Activated naive CD8-positive, alpha-beta T cell (primary cell): ENCODE measurements at regions not wholly inside any gene's neighbourhood (a gene's known extent, or its start where the extent isn't known, plus 50 kb on each side); places are given as distances from the start of the nearest gene placed in this dataset.

Experiments
- H3K27ac Mint-ChIP-seq: one replicate; pipeline ENCODE4 v1.8.0; 2021; ENCODE audit warnings: mixed read lengths
- H3K27me3 Mint-ChIP-seq: one replicate; pipeline ENCODE4 v1.8.0; 2021; ENCODE audit warnings: mixed read lengths
- H3K36me3 Mint-ChIP-seq: one replicate; pipeline ENCODE4 v1.8.0; 2021; ENCODE audit warnings: mixed read lengths
- H3K4me1 Mint-ChIP-seq: one replicate; pipeline ENCODE4 v1.8.0; 2021; ENCODE audit warnings: low read depth, mixed read lengths
- H3K4me3 Mint-ChIP-seq: one replicate; pipeline ENCODE4 v1.8.0; 2021; ENCODE audit warnings: mild to moderate bottlenecking, mixed read lengths
- H3K9me3 Mint-ChIP-seq: one replicate; pipeline ENCODE4 v1.8.0; 2021; ENCODE audit warnings: low read depth, mixed read lengths

GRCh38 chr5:60410427-60410826 is 289.5 kb downstream of the DEPDC1B start:
- Mint-ChIP-seq H3K4me1 (no peaks in the 10 kb centered on the region), H3K9me3 (no peaks in the 10 kb centered on the region), H3K36me3 (no peaks in the 10 kb centered on the region), H3K27me3 (no peaks in the 10 kb centered on the region), H3K27ac (no peak overlapping the region), H3K4me3 (no peak overlapping the region)

GRCh38 chr5:60404171-60404570 is 295.8 kb downstream of the DEPDC1B start:
- no peaks in the 10 kb centered on the region for H3K9me3 Mint-ChIP-seq
- H3K36me3 Mint-ChIP-seq, result no peaks in the 10 kb centered on the region
- no peaks in the 10 kb centered on the region for H3K4me1 Mint-ChIP-seq
- no peak overlapping the region for H3K4me3 Mint-ChIP-seq
- H3K27ac Mint-ChIP-seq, result no peak overlapping the region
- H3K27me3 Mint-ChIP-seq, result no peaks in the 10 kb centered on the region

- Mint-ChIP-seq H3K27me3 (no peaks in the 10 kb centered on the region), H3K9me3 (no peaks in the 10 kb centered on the region), H3K36me3 (no peaks in the 10 kb centered on the region), H3K4me1 (no peaks in the 10 kb centered on the region), H3K27ac (no peak overlapping the region), H3K4me3 (no peak overlapping the region)
Measured at GRCh38 chr5:60403343-60404006, 296.5 kb downstream of the DEPDC1B start.

GRCh38 chr5:60402161-60402785 is 297.7 kb downstream of the DEPDC1B start:
- no peaks in the 10 kb centered on the region for H3K36me3 Mint-ChIP-seq
- H3K27me3 Mint-ChIP-seq, result no peaks in the 10 kb centered on the region
- H3K27ac Mint-ChIP-seq, result no peak overlapping the region
- H3K4me3 Mint-ChIP-seq, result no peak overlapping the region
- H3K4me1 Mint-ChIP-seq, result no peaks in the 10 kb centered on the region
- no peaks in the 10 kb centered on the region for H3K9me3 Mint-ChIP-seq

GRCh38 chr5:60401526-60401925 is 298.4 kb downstream of the DEPDC1B start:
- no peak overlapping the region for H3K4me3 Mint-ChIP-seq
- H3K4me1 Mint-ChIP-seq, result no peaks in the 10 kb centered on the region
- H3K27ac Mint-ChIP-seq, result no peak overlapping the region
- no peaks in the 10 kb centered on the region for H3K9me3 Mint-ChIP-seq
- no peaks in the 10 kb centered on the region for H3K27me3 Mint-ChIP-seq
- H3K36me3 Mint-ChIP-seq, result no peaks in the 10 kb centered on the region

- Mint-ChIP-seq H3K36me3 (no peaks in the 10 kb centered on the region), H3K27me3 (peaks cover 2% of the 10 kb centered on the region), H3K4me3 (no peak overlapping the region), H3K4me1 (no peaks in the 10 kb centered on the region), H3K9me3 (no peaks in the 10 kb centered on the region), H3K27ac (no peak overlapping the region)
Measured at GRCh38 chr5:60399507-60399906, 300.5 kb downstream of the DEPDC1B start.

GRCh38 chr5:60395712-60396329 is 304.1 kb downstream of the DEPDC1B start:
- H3K4me1 Mint-ChIP-seq, result no peaks in the 10 kb centered on the region
- H3K27me3 Mint-ChIP-seq, result peaks cover 2% of the 10 kb centered on the region
- H3K9me3 Mint-ChIP-seq, result no peaks in the 10 kb centered on the region
- no peak overlapping the region for H3K4me3 Mint-ChIP-seq
- H3K27ac Mint-ChIP-seq, result no peak overlapping the region
- H3K36me3 Mint-ChIP-seq, result no peaks in the 10 kb centered on the region

- no peak overlapping the region for H3K4me3 Mint-ChIP-seq
- no peaks in the 10 kb centered on the region for H3K27me3 Mint-ChIP-seq
- no peaks in the 10 kb centered on the region for H3K4me1 Mint-ChIP-seq
- no peak overlapping the region for H3K27ac Mint-ChIP-seq
- H3K9me3 Mint-ChIP-seq, result no peaks in the 10 kb centered on the region
- no peaks in the 10 kb centered on the region for H3K36me3 Mint-ChIP-seq
Measured at GRCh38 chr5:60387051-60387440, 312.9 kb downstream of the DEPDC1B start.

GRCh38 chr5:60386436-60387050 is 313.4 kb downstream of the DEPDC1B start:
- no peak overlapping the region for H3K4me3 Mint-ChIP-seq
- no peak overlapping the region for H3K27ac Mint-ChIP-seq
- no peaks in the 10 kb centered on the region for H3K27me3 Mint-ChIP-seq
- no peaks in the 10 kb centered on the region for H3K36me3 Mint-ChIP-seq
- H3K4me1 Mint-ChIP-seq, result no peaks in the 10 kb centered on the region
- no peaks in the 10 kb centered on the region for H3K9me3 Mint-ChIP-seq

- no peaks in the 10 kb centered on the region for H3K36me3 Mint-ChIP-seq
- H3K9me3 Mint-ChIP-seq, result no peaks in the 10 kb centered on the region
- H3K27me3 Mint-ChIP-seq, result no peaks in the 10 kb centered on the region
- H3K4me1 Mint-ChIP-seq, result no peaks in the 10 kb centered on the region
- no peak overlapping the region for H3K4me3 Mint-ChIP-seq
- H3K27ac Mint-ChIP-seq, result no peak overlapping the region
Measured at GRCh38 chr5:60382716-60383115, 317.2 kb downstream of the DEPDC1B start.

- Mint-ChIP-seq H3K4me1 (no peaks in the 10 kb centered on the region), H3K27me3 (no peaks in the 10 kb centered on the region), H3K36me3 (no peaks in the 10 kb centered on the region), H3K9me3 (no peaks in the 10 kb centered on the region), H3K4me3 (no peak overlapping the region), H3K27ac (no peak overlapping the region)
Measured at GRCh38 chr5:60379907-60380306, 320.1 kb downstream of the DEPDC1B start.

GRCh38 chr5:60377826-60378225 is 322.1 kb downstream of the DEPDC1B start:
- Mint-ChIP-seq H3K9me3 (no peaks in the 10 kb centered on the region), H3K4me3 (no peak overlapping the region), H3K27me3 (no peaks in the 10 kb centered on the region), H3K36me3 (no peaks in the 10 kb centered on the region), H3K4me1 (no peaks in the 10 kb centered on the region), H3K27ac (no peak overlapping the region)

GRCh38 chr5:60376860-60377259 is 323.1 kb downstream of the DEPDC1B start:
- Mint-ChIP-seq H3K27me3 (no peaks in the 10 kb centered on the region), H3K9me3 (no peaks in the 10 kb centered on the region), H3K4me3 (no peak overlapping the region), H3K27ac (no peak overlapping the region), H3K4me1 (no peaks in the 10 kb centered on the region), H3K36me3 (no peaks in the 10 kb centered on the region)

GRCh38 chr5:60374409-60374808 is 325.6 kb downstream of the DEPDC1B start:
- Mint-ChIP-seq H3K36me3 (no peaks in the 10 kb centered on the region), H3K4me3 (no peak overlapping the region), H3K27ac (no peak overlapping the region), H3K9me3 (no peaks in the 10 kb centered on the region), H3K27me3 (no peaks in the 10 kb centered on the region), H3K4me1 (no peaks in the 10 kb centered on the region)

- H3K9me3 Mint-ChIP-seq, result no peaks in the 10 kb centered on the region
- no peak overlapping the region for H3K27ac Mint-ChIP-seq
- H3K36me3 Mint-ChIP-seq, result no peaks in the 10 kb centered on the region
- H3K4me1 Mint-ChIP-seq, result no peaks in the 10 kb centered on the region
- H3K27me3 Mint-ChIP-seq, result no peaks in the 10 kb centered on the region
- no peak overlapping the region for H3K4me3 Mint-ChIP-seq
Measured at GRCh38 chr5:60372786-60373185, 327.2 kb downstream of the DEPDC1B start.
